ENCODE measurements at regions not wholly inside any gene's neighbourhood (a gene's known extent, or its start where the extent isn't known, plus 50 kb on each side); places are given as distances from the start of the nearest gene placed in this dataset.

GRCh38 chr3:124207873-124208485 lies 216.1 kb upstream of the ROPN1 start:
- Mint-ChIP-seq H3K9me3 (no peaks in the 10 kb centered on the region), H3K4me1 (no peaks in the 10 kb centered on the region), H3K27ac (no peak overlapping the region), H3K27me3 (peaks cover 17% of the 10 kb centered on the region), H3K4me3 (no peak overlapping the region), H3K36me3 (ENCODE audit: low read depth) (no peaks in the 10 kb centered on the region)
- ATAC-seq (replicated peaks), result no peak

- no peaks in the 10 kb centered on the region for H3K4me1 Mint-ChIP-seq
- H3K27me3 Mint-ChIP-seq, result peaks cover 17% of the 10 kb centered on the region
- H3K27ac Mint-ChIP-seq, result no peak overlapping the region
- H3K36me3 Mint-ChIP-seq (ENCODE audit: low read depth), result no peaks in the 10 kb centered on the region
- H3K9me3 Mint-ChIP-seq, result no peaks in the 10 kb centered on the region
- no peak for ATAC-seq (replicated peaks)
- no peak overlapping the region for H3K4me3 Mint-ChIP-seq
These were observed 217.5 kb upstream of the ROPN1 start for GRCh38 chr3:124209426-124209825.

- Mint-ChIP-seq H3K4me3 (no peak overlapping the region), H3K4me1 (no peaks in the 10 kb centered on the region), H3K9me3 (no peaks in the 10 kb centered on the region), H3K36me3 (ENCODE audit: low read depth) (no peaks in the 10 kb centered on the region), H3K27me3 (peaks cover 16% of the 10 kb centered on the region), H3K27ac (no peak overlapping the region)
- ATAC-seq (replicated peaks), result no peak
These were observed 219.0 kb upstream of the ROPN1 start for GRCh38 chr3:124210899-124211298.

- Mint-ChIP-seq H3K4me1 (no peaks in the 10 kb centered on the region), H3K36me3 (ENCODE audit: low read depth) (no peaks in the 10 kb centered on the region), H3K27me3 (peaks cover 8% of the 10 kb centered on the region), H3K27ac (no peak overlapping the region), H3K9me3 (no peaks in the 10 kb centered on the region), H3K4me3 (no peak overlapping the region)
- no peak for ATAC-seq (replicated peaks)
These were observed 221.7 kb upstream of the ROPN1 start for GRCh38 chr3:124213641-124214040.

- Mint-ChIP-seq H3K36me3 (ENCODE audit: low read depth) (no peaks in the 10 kb centered on the region), H3K4me3 (no peak overlapping the region), H3K9me3 (no peaks in the 10 kb centered on the region), H3K27me3 (peaks cover 20% of the 10 kb centered on the region), H3K4me1 (no peaks in the 10 kb centered on the region), H3K27ac (no peak overlapping the region)
- no peak for ATAC-seq (replicated peaks)
These were observed 225.6 kb upstream of the ROPN1 start for GRCh38 chr3:124217542-124217941.

- no peaks in the 10 kb centered on the region for H3K36me3 Mint-ChIP-seq (ENCODE audit: low read depth)
These were observed 229.5 kb upstream of the ROPN1 start for GRCh38 chr3:124221422-124221821.

GRCh38 chr3:124223853-124224252 lies 231.9 kb upstream of the ROPN1 start:
- peaks cover 3% of the 10 kb centered on the region for H3K9me3 Mint-ChIP-seq
- ATAC-seq (replicated peaks), result no peak
- peaks cover 29% of the 10 kb centered on the region for H3K27me3 Mint-ChIP-seq
- H3K4me1 Mint-ChIP-seq, result no peaks in the 10 kb centered on the region
- no peak overlapping the region for H3K4me3 Mint-ChIP-seq
- no peaks in the 10 kb centered on the region for H3K36me3 Mint-ChIP-seq (ENCODE audit: low read depth)
- no peak overlapping the region for H3K27ac Mint-ChIP-seq

More at GRCh38 chr3:124221422-124221821, 229.5 kb upstream of the ROPN1 start:
- H3K9me3 Mint-ChIP-seq, result no peaks in the 10 kb centered on the region
- H3K27me3 Mint-ChIP-seq, result peaks cover 21% of the 10 kb centered on the region
- H3K4me1 Mint-ChIP-seq, result no peaks in the 10 kb centered on the region
- H3K4me3 Mint-ChIP-seq, result no peak overlapping the region
- no peak overlapping the region for H3K27ac Mint-ChIP-seq
- ATAC-seq (replicated peaks), result no peak

GRCh38 chr3:124227150-124227630 lies 235.3 kb upstream of the ROPN1 start:
- ATAC-seq (replicated peaks), result no peak

GRCh38 chr3:124229420-124229819 lies 237.5 kb upstream of the ROPN1 start:
- no peak for ATAC-seq (replicated peaks)
- no peaks in the 10 kb centered on the region for H3K36me3 Mint-ChIP-seq (ENCODE audit: low read depth)
- no peaks in the 10 kb centered on the region for H3K4me1 Mint-ChIP-seq
- no peak overlapping the region for H3K27ac Mint-ChIP-seq
- peaks cover 3% of the 10 kb centered on the region for H3K9me3 Mint-ChIP-seq
- H3K27me3 Mint-ChIP-seq, result peaks cover 29% of the 10 kb centered on the region
- H3K4me3 Mint-ChIP-seq, result no peak overlapping the region

More at GRCh38 chr3:124227150-124227630, 235.3 kb upstream of the ROPN1 start:
- Mint-ChIP-seq H3K4me3 (no peak overlapping the region), H3K27me3 (peaks cover 31% of the 10 kb centered on the region), H3K9me3 (peaks cover 3% of the 10 kb centered on the region), H3K36me3 (ENCODE audit: low read depth) (no peaks in the 10 kb centered on the region), H3K27ac (no peak overlapping the region), H3K4me1 (no peaks in the 10 kb centered on the region)

GRCh38 chr3:124229836-124230235 lies 237.9 kb upstream of the ROPN1 start:
- Mint-ChIP-seq H3K36me3 (ENCODE audit: low read depth) (no peaks in the 10 kb centered on the region), H3K9me3 (peaks cover 3% of the 10 kb centered on the region), H3K4me3 (no peak overlapping the region), H3K27ac (no peak overlapping the region), H3K27me3 (peaks cover 29% of the 10 kb centered on the region), H3K4me1 (no peaks in the 10 kb centered on the region)
- no peak for ATAC-seq (replicated peaks)

- Mint-ChIP-seq H3K36me3 (ENCODE audit: low read depth) (no peaks in the 10 kb centered on the region), H3K9me3 (peaks cover 3% of the 10 kb centered on the region), H3K4me3 (no peak overlapping the region), H3K27ac (no peak overlapping the region), H3K4me1 (no peaks in the 10 kb centered on the region), H3K27me3 (peaks cover 29% of the 10 kb centered on the region)
- no peak for ATAC-seq (replicated peaks)
These were observed 238.5 kb upstream of the ROPN1 start for GRCh38 chr3:124230432-124230831.

- Mint-ChIP-seq H3K9me3 (peaks cover 3% of the 10 kb centered on the region), H3K27ac (no peak overlapping the region), H3K27me3 (peaks cover 33% of the 10 kb centered on the region), H3K4me3 (no peak overlapping the region), H3K36me3 (ENCODE audit: low read depth) (no peaks in the 10 kb centered on the region), H3K4me1 (no peaks in the 10 kb centered on the region)
- no peak for ATAC-seq (replicated peaks)
These were observed 239.1 kb upstream of the ROPN1 start for GRCh38 chr3:124230998-124231397.

GRCh38 chr3:124234852-124235252 lies 242.9 kb upstream of the ROPN1 start:
- Mint-ChIP-seq H3K4me3 (no peak overlapping the region), H3K36me3 (ENCODE audit: low read depth) (no peaks in the 10 kb centered on the region), H3K27me3 (peaks cover 21% of the 10 kb centered on the region), H3K9me3 (no peaks in the 10 kb centered on the region), H3K27ac (no peak overlapping the region), H3K4me1 (no peaks in the 10 kb centered on the region)
- no peak for ATAC-seq (replicated peaks)

- no peaks in the 10 kb centered on the region for H3K4me1 Mint-ChIP-seq
- no peaks in the 10 kb centered on the region for H3K36me3 Mint-ChIP-seq (ENCODE audit: low read depth)
- H3K9me3 Mint-ChIP-seq, result no peaks in the 10 kb centered on the region
- H3K27ac Mint-ChIP-seq, result no peak overlapping the region
- H3K27me3 Mint-ChIP-seq, result peaks cover 17% of the 10 kb centered on the region
- ATAC-seq (replicated peaks), result no peak
- H3K4me3 Mint-ChIP-seq, result no peak overlapping the region
These were observed 243.5 kb upstream of the ROPN1 start for GRCh38 chr3:124235446-124235845.

- Mint-ChIP-seq H3K9me3 (peaks cover 4% of the 10 kb centered on the region), H3K36me3 (ENCODE audit: low read depth) (no peaks in the 10 kb centered on the region)
These were observed 251.4 kb upstream of the ROPN1 start for GRCh38 chr3:124243177-124243859.

More at GRCh38 chr3:124243177-124243859, 251.4 kb upstream of the ROPN1 start:
- Mint-ChIP-seq H3K4me1 (no peaks in the 10 kb centered on the region), H3K27me3 (peaks cover 11% of the 10 kb centered on the region), H3K4me3 (no peak overlapping the region), H3K27ac (no peak overlapping the region)
- no peak for ATAC-seq (replicated peaks)
